ENCODE measurements at regions not wholly inside any gene's neighbourhood (a gene's known extent, or its start where the extent isn't known, plus 50 kb on each side); places are given as distances from the start of the nearest gene placed in this dataset.

DNA sequence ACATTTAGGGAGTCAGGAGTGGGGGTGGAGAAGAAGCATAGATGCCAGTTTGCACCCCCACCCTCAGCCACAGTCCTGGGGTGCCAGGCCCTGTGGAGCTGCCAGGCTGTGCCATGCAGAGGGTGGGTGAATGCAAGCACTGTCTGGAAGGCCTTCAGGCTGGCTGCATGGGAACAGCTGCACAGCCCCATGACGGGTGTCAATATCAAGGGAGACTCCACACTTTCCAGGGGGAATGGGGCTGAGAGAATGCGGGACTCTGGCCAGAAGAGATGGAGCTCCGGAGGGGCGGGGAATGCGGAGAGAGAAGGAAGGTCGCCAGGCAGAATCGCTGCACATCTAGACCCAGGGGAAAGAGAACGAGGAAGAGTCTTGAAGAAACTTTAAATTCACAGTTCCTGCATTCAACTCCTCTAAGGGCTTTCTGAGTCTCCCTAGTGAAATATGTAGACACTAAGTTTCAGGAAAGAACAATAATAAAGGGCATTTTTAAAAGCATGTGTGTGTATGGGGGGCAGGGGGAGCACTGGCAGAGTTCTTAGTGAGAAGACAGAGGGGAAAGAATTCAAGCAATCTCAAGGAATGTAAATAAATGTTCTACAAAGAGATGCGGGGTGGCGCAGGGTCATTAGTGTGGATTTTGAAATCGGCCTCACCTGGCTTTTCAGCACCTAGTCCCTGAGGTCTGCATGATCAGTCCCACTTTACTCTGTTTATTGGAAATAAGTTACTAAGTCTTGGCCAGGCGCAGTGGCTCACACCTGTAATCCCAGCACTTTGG, 59.1 kb downstream of the BOD1 start:
- intact Hi-C loops (cut with DNase I), result no loop called here
- no peak for DNase-seq (ENCODE audit: low spot score)
- peak; percentile 51 for ATAC-seq

- DNase-seq (ENCODE audit: low spot score) (no peak), ATAC-seq (no peak)
- intact Hi-C loops (cut with DNase I), result no loop called here
These were observed 60.1 kb downstream of the BOD1 start for GRCh38 chr5:173556142-173557028.

DNA sequence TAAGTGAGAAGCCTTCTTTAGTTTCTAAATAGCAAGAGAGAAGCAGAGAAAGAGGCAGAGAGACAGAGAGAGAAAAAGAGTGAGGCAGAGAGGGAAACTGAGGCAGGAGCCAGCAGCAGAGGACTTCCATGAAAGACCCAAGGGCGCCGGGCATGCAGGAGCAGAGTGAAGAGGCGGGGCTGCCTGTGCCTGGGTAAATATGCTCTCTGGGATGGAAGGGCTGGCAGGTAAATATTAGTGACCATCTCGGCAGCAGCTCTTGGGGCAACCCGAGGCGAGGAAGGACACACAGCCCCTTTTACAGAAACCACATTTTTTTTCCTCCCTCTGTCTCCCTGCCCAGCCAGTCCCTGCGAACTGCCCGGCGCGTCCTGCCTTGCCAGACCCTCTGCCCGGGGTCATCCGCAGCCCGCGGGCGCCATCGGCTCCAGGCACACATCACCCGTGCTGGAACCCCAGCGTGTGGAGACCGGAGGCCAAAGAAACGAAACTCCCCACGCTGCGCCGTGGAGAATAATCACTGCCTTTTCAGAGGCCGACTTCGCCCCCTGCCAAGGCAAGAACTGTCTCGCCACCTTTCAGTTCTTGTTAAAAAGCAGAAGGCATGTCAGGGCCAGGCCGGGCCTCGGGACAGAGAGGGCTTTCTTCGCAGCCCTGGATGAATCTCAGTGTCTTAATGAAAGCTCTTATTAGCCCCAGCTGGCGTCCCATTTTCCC, 61.3 kb downstream of the BOD1 start:
- DNase-seq (ENCODE audit: low spot score) (no peak), ATAC-seq (no peak)

GRCh38 chr5:173554038-173554955, 62.2 kb downstream of the BOD1 start:
- DNase-seq (ENCODE audit: low spot score) (no peak), ATAC-seq (no peak)
- intact Hi-C loops (cut with DNase I), result no loop called here

More for the DNA sequence above, 61.3 kb downstream of the BOD1 start:
- intact Hi-C loops (cut with DNase I), result no loop called here

DNA sequence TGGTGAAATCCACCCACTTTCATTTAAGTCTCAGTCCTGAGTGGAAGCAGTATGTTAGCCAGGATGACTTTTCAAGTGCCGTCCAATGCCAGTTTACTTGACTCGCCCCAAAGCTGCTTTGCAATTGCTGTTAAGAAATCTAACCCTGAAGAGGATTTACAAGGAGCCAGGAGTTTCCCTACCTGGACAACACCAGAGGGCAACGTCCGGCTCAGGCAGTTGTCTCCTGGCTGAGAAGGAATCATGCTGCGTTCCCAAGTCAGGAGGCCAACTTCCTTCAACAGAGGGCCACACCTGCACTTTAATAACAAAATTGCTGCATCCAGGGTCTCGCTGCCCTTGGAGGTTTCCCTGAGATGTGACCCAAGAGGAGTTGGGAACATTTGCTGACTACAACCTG, 65.8 kb downstream of the BOD1 start:
- intact Hi-C loops (cut with DNase I), result no loop called here
- DNase-seq (ENCODE audit: low spot score), result no peak
- ATAC-seq, result no peak

DNA sequence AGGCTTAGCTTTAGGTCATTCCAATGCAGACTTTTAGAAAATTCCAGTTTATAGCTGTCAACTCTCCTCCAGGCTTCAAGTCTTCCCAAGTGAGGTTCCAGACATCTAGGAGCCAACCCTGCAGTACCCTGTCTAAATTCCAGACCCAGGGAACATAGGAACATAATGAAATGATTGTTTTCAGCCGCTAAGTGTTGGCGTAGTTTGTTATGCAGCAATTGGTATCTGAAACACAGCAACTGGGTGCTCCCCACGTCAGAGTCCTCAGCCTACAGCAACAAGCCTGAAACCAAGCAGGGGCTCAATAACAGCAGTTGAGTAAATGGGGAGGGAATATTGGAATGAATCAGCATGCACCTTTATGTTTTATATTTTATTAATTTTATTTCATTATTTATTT, 66.8 kb downstream of the BOD1 start:
- intact Hi-C loops (cut with DNase I), result no loop called here
- DNase-seq (ENCODE audit: low spot score), result no peak
- peak; percentile 66 for ATAC-seq

DNA sequence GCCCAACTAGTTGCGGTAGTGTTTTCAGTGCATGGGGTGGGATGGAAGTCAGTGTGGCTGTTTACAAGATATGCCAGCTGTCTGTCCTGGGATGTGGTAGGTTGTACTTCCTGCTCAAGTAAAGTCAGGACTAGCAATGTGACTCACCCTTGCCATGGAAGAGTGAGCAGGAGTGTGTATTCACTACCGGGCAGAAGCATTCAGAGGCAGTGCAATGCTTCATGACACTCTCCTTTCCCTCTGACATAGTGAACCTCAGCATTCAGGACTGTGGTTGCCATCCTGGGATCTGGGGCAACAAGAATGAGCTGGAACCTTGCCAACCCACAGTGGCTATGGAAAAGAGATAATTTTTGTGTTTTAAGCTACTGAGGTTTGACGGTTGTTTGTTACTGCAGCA, 68.9 kb downstream of the BOD1 start:
- ATAC-seq (no peak), DNase-seq (ENCODE audit: low spot score) (no peak)
- intact Hi-C loops (cut with DNase I), result no loop called here

GRCh38 chr5:173542964-173543363, 73.5 kb downstream of the BOD1 start:
- intact Hi-C loops (cut with DNase I), result no loop called here
- DNase-seq (ENCODE audit: low spot score), result no peak
- ATAC-seq, result no peak

GRCh38 chr5:173542159-173542558, 74.3 kb downstream of the BOD1 start:
- no peak for DNase-seq (ENCODE audit: low spot score)
- ATAC-seq, result no peak
- intact Hi-C loops (cut with DNase I), result no loop called here

- DNase-seq (ENCODE audit: low spot score) (no peak), ATAC-seq (no peak)
- intact Hi-C loops (cut with DNase I), result no loop called here
These were observed 77.8 kb downstream of the BOD1 start for GRCh38 chr5:173538654-173539053.

GRCh38 chr5:173538018-173538417, 78.4 kb downstream of the BOD1 start:
- ATAC-seq (no peak), DNase-seq (ENCODE audit: low spot score) (no peak)
- intact Hi-C loops (cut with DNase I), result no loop called here

DNA sequence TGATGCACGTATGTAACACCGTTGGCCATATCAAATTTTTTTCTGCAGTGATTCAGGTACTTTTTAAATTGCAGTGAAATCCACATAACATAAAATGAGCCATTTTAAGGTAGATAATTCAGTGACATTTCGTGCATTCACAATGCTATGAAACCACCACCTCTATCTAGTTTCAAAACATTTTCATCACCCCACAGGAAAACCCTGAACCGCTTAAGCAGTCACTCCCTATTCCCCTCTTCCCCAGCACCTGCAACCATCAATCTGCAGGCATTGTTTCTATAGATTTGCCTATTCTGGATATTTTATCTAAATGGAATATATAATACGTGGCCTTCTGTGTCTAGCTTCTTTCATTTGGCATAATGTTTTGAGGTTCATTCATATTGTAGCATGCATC, 79.2 kb downstream of the BOD1 start:
- ATAC-seq, result no peak
- intact Hi-C loops (cut with DNase I), result no loop called here
- no peak for DNase-seq (ENCODE audit: low spot score)

GRCh38 chr5:173535976-173536639, 80.3 kb downstream of the BOD1 start:
- intact Hi-C loops (cut with DNase I), result no loop called here
- no peak for ATAC-seq
- DNase-seq (ENCODE audit: low spot score), result no peak

DNA sequence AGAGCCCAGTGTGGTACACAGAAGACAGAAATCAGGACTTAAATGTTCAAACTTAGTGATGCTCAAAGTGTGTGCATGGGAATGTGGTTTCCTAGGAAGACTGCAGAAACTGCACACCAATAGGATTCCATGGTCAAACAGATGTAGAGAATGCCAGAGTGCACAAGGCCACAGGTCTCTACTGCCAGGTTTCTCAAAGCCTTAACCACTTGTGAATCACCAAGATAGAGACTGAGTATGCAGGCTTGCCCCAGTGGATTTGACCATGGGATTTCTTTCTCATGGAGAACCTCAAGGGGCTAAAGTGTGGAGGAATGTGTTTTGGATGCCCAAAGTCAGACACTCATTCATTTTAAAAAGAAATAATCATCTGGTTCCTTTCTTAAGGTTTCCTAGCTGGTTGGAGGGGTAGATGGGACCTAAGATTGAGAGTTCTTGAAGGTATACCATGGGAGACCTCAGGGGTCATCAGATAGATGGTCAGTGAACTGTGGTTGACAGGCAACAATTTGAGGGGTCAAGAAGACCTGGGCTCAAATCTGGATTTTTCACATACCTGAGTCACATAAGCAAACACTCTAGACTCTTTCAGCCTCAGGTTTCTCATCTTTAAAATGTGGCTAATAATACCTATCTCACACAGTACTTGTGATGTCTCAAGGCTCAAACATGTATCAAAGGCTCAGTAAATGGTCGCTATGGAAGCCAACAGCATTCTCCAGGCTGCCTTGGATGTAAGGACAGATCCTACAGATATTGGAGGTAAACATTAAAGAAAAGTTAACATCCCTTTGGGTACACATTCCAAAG, 81.1 kb downstream of the BOD1 start:
- intact Hi-C loops (cut with DNase I), result no loop called here

DNA sequence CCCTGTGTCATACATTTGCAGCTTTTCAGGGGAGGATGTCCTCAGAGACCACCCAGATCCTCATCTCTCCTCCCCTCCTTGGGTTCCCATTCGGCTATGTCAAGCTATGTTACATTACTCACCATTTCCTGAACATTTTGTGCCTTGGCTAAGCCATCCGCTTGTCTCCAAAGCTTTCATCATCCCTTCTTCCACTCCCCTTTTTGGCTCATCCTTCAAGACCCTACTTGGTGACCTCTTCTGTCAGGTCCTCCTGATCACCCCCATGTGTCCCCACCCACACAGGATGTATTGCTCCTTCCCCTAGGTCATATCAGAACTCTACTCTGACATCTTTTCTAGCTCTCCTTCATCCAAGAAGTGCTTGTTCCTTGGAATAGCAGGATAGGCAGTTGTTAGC, 81.8 kb downstream of the BOD1 start:
- no peak for DNase-seq (ENCODE audit: low spot score)
- intact Hi-C loops (cut with DNase I), result no loop called here
- ATAC-seq, result no peak

More for the DNA sequence above, 81.1 kb downstream of the BOD1 start:
- DNase-seq (ENCODE audit: low spot score), result no peak
- ATAC-seq, result no peak

DNA sequence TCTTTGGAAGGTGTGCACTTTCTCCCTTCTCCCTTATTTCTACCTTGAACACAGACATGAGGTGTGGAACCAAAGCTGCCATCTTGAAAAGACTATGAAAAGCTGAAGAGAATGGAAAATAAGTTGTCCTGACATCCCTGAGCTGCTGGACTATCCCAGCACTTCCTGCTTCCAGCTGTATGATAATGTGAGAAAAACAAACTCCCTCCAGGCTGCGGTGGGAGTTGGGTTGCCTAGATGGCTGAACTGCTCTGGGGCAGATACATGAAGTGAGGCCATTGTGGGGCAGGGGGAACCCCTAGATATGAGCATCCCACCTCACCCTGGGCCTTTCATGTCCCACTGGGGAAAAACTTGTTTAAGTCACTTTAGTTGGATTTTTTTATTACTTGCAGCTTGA, 82.4 kb downstream of the BOD1 start:
- no peak for ATAC-seq
- intact Hi-C loops (cut with DNase I), result no loop called here
- no peak for DNase-seq (ENCODE audit: low spot score)

GRCh38 chr5:173532689-173533250, 83.7 kb downstream of the BOD1 start:
- ATAC-seq (no peak), DNase-seq (ENCODE audit: low spot score) (no peak)
- intact Hi-C loops (cut with DNase I), result no loop called here
